ENCODE measurements at regions not wholly inside any gene's neighbourhood (a gene's known extent, or its start where the extent isn't known, plus 50 kb on each side); places are given as distances from the start of the nearest gene placed in this dataset.

DNA sequence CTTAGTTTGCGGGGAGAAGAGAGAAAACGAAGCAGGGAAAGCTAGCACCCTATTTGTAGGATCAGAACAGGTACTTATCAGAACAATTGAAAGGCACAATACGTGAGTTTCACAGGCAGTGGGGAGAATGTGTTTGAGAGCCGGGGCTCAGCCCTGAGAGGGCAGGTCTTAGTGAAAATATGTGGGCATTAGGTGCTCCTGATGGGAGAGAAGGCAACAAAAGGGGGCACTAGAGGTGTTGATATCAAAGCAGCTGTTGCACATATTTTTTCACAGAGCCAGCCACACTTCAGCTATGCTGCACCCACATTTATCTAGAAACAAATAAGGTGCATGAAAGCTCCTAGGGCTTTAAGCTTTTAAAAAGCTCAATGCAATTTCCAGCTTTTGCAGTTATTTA is 99.7 kb upstream of the MAN2A1 start:
- WGBS, 2 donors (ENCODE audit: low coverage in 1 of 2): 66 to 80% methylated on average over 4 of the region's 4 CpGs
- Histone ChIP-seq H3K9me3 (no peaks in the 10 kb centered on the region), H3K4me1 (no peaks in the 10 kb centered on the region), H3K27ac (no peak overlapping the region), H3K4me3 (no peak overlapping the region), H3K27me3 (no peaks in the 10 kb centered on the region), H3K36me3 (no peaks in the 10 kb centered on the region)
- in situ Hi-C loops (cut with MboI; ENCODE audit: low pct_ligation_motif_present in 1 of 4, low pct_unique_long_range_greater_than_20kb in 1 of 4, low sequenced_read_pairs in 3 of 4) (no loop called here), intact Hi-C loops (cut with DNase I; ENCODE audit: low total_unique reads) (no loop called here)
- no peak for TF ChIP-seq EP300 (IDR thresholded peaks at IDR 0.05; ENCODE audit: low read depth)
- TF ChIP-seq POLR2AphosphoS5 (IDR thresholded peaks at IDR 0.05): no peak
- DNase-seq: no peak

DNA sequence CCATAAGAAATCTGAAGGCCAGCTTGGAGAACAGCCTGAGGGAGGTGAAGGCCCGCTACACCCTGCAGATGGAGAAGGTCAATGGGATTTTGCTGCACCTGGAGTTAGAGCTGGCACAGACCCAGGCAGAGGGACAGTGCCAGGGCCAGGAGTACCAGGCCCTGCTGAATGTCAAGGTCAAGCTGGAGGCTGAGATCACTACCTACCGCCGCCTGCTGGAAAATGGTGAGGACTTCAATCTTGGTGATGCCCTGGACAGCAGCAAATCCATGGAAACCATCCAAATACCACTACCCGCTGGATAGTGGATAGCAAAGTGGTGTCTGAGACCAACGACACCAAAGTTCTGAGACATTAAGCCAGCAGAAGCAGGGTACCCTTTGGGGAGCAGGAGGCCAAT is 100.5 kb upstream of the MAN2A1 start:
- Histone ChIP-seq H3K4me1 (no peaks in the 10 kb centered on the region), H3K27me3 (no peaks in the 10 kb centered on the region), H3K36me3 (no peaks in the 10 kb centered on the region), H3K9me3 (no peaks in the 10 kb centered on the region), H3K4me3 (no peak overlapping the region), H3K27ac (no peak overlapping the region)
- no peak for TF ChIP-seq POLR2A (IDR thresholded peaks at IDR 0.05)
- intact Hi-C loops (cut with DNase I; ENCODE audit: low total_unique reads): no loop called here
- 94% methylated on average over 5 of the region's 5 CpGs; no CpG with 5 or more reads in 1 of the 2 donors for WGBS, 2 donors (ENCODE audit: low coverage in 1 of 2)
- in situ Hi-C loops (cut with MboI; ENCODE audit: low pct_ligation_motif_present in 1 of 4, low pct_unique_long_range_greater_than_20kb in 1 of 4, low sequenced_read_pairs in 3 of 4): no loop called here
- no peak for DNase-seq

DNA sequence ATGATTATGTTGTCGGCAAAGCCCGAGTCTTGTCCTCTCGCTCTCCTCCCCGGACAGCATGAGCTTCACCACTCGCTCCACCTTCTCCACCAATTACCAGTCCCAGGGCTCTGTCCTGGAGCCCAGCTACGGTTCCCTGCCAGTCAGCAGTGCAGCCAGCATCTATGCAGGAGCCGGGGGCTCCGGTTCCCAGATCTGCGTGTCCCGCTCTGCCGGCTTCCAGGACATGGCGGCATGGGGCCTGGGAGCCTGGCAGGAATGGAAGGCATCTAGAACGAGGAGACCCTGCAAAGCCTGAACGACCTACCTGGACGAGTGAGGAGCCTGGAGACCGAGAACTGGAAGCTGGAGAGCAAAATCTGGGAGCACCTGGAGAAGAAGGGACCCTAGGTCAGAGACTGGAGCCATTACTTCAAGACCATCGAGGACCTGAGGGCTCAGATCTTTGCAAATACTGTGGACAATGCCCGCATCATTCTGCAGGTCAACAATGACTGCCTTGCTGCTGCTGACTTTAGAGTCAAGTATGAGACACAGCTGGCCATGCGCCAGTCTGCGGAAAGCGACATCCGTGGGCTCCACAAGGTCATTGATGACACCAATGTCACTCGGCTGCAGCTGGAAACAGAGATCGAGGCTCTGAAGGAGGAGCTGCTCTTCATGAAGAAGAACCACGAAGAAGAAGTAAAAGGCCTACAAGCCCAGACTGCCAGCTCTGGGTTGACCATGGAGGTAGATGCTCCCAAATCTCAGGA is 101.3 kb upstream of the MAN2A1 start:
- Histone ChIP-seq H3K27ac (no peak overlapping the region), H3K4me3 (no peak overlapping the region), H3K4me1 (no peaks in the 10 kb centered on the region), H3K36me3 (no peaks in the 10 kb centered on the region), H3K9me3 (no peaks in the 10 kb centered on the region), H3K27me3 (no peaks in the 10 kb centered on the region)
- intact Hi-C loops (cut with DNase I; ENCODE audit: low total_unique reads): no loop called here
- DNase-seq: no peak
- in situ Hi-C loops (cut with MboI; ENCODE audit: low pct_ligation_motif_present in 1 of 4, low pct_unique_long_range_greater_than_20kb in 1 of 4, low sequenced_read_pairs in 3 of 4): no loop called here
- TF ChIP-seq EP300 (IDR thresholded peaks at IDR 0.05; ENCODE audit: low read depth) (no peak), POLR2A (IDR thresholded peaks at IDR 0.05) (no peak), POLR2AphosphoS5 (IDR thresholded peaks at IDR 0.05) (no peak)
- TF ChIP-seq, protein P1, sequence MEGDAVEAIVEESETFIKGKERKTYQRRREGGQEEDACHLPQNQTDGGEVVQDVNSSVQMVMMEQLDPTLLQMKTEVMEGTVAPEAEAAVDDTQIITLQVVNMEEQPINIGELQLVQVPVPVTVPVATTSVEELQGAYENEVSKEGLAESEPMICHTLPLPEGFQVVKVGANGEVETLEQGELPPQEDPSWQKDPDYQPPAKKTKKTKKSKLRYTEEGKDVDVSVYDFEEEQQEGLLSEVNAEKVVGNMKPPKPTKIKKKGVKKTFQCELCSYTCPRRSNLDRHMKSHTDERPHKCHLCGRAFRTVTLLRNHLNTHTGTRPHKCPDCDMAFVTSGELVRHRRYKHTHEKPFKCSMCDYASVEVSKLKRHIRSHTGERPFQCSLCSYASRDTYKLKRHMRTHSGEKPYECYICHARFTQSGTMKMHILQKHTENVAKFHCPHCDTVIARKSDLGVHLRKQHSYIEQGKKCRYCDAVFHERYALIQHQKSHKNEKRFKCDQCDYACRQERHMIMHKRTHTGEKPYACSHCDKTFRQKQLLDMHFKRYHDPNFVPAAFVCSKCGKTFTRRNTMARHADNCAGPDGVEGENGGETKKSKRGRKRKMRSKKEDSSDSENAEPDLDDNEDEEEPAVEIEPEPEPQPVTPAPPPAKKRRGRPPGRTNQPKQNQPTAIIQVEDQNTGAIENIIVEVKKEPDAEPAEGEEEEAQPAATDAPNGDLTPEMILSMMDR (IDR thresholded peaks at IDR 0.05): no peak
- 68 to 91% methylated on average over 7 to 25 of the region's 25 CpGs for WGBS, 2 donors (ENCODE audit: low coverage in 1 of 2)

DNA sequence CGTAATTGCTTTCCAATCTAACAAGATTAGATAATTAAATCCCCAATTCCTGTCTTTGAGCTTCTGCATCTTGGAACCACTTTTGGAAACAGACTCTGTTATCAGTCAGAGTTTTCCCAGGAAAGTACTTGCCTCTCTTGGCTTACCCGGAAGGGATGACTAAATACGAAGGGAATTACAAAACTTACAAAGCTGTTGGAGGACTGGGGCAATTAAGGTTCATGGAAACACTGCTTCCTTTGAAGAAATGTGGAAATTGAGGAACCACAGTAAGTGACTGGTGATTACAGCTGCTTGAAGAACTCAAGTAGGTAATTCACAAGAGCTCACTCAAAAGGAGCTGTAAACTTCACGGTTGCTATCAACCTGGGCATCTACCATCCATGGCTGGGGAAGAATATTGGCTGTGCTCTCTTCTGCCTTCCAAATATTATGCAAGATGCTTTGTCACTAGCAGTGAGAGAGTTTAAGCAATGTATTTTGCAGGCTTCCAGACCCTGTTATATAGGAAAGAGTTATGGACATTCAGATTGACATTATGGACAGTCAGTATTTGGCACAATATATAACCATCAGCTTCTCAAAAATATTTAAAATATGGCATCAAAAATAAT is 104.6 kb upstream of the MAN2A1 start:
- DNase-seq: no peak
- 49 to 62% methylated on average over 4 of the region's 4 CpGs for WGBS, 2 donors (ENCODE audit: low coverage in 1 of 2)
- Histone ChIP-seq H3K27ac (no peak overlapping the region), H3K9me3 (no peaks in the 10 kb centered on the region), H3K27me3 (no peaks in the 10 kb centered on the region), H3K4me3 (no peak overlapping the region), H3K36me3 (no peaks in the 10 kb centered on the region), H3K4me1 (no peaks in the 10 kb centered on the region)
- TF ChIP-seq EP300 (IDR thresholded peaks at IDR 0.05; ENCODE audit: low read depth) (no peak), POLR2A (IDR thresholded peaks at IDR 0.05) (no peak), POLR2AphosphoS5 (IDR thresholded peaks at IDR 0.05) (no peak)
- TF ChIP-seq, protein P1 (IDR thresholded peaks at IDR 0.05): no peak
- in situ Hi-C loops (cut with MboI; ENCODE audit: low pct_ligation_motif_present in 1 of 4, low pct_unique_long_range_greater_than_20kb in 1 of 4, low sequenced_read_pairs in 3 of 4) (no loop called here), intact Hi-C loops (cut with DNase I; ENCODE audit: low total_unique reads) (no loop called here)

DNA sequence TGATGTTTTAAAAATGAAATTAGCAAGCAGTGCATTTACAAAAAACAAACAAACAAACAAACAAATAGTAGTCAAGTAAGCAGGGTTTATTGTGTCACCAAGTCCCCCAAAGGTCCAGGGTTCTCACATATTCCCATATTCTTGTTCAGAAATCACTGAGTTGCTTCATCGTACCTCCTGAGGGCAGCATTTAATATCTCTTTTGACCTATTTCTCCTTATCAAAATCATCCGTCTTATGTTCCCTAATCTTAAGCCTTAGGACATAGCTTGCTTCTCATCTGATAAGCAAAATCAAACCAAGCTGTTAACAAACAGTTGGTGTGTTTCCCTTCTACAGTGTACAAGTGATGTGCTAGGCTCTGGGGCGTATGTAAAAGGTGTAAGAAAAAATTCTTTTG is 109.5 kb upstream of the MAN2A1 start:
- WGBS, 2 donors (ENCODE audit: low coverage in 1 of 2): 63 to 76% methylated on average over 2 to 3 of the region's 3 CpGs
- no peaks in the 10 kb centered on the region for H3K4me1 ChIP-seq
- no peak overlapping the region for H3K4me3 ChIP-seq
- TF ChIP-seq POLR2A (IDR thresholded peaks at IDR 0.05) (no peak), EP300 (IDR thresholded peaks at IDR 0.05; ENCODE audit: low read depth) (no peak), POLR2AphosphoS5 (IDR thresholded peaks at IDR 0.05) (no peak)
- TF ChIP-seq, protein P1 (IDR thresholded peaks at IDR 0.05): no peak
- H3K36me3 ChIP-seq: no peaks in the 10 kb centered on the region
- H3K9me3 ChIP-seq: no peaks in the 10 kb centered on the region
- H3K27me3 ChIP-seq: no peaks in the 10 kb centered on the region
- in situ Hi-C loops (cut with MboI; ENCODE audit: low pct_ligation_motif_present in 1 of 4, low pct_unique_long_range_greater_than_20kb in 1 of 4, low sequenced_read_pairs in 3 of 4): no loop called here
- H3K27ac ChIP-seq: no peak overlapping the region
- DNase-seq: no peak
- intact Hi-C loops (cut with DNase I; ENCODE audit: low total_unique reads): no loop called here
